ENCODE measurements at regions not wholly inside any gene's neighbourhood (a gene's known extent, or its start where the extent isn't known, plus 50 kb on each side); places are given as distances from the start of the nearest gene placed in this dataset.

DNA sequence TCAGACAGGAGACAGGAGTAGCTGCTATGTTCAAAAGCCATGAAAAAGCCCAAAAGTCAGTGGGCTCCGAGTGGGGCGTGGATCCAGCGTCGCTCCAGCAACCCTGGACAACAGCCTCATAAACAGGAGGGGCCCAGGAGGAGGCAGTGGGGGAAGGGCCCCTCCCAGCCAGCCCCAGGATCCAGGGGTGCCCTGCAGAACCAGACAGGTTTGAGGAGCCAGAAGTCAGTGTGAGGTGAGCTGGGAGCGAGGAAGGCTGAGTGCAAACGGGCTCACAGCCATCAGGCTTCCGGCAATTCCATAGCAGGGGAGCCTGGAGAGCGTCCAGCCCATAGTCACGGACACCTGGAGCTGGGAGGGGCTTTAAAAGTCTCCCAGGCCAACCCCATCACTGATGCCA is 217.7 kb downstream of the MN1 start:
- DNase-seq (ENCODE audit: low spot score, unreplicated experiment), result no peak
- H3K27ac Mint-ChIP-seq, result no peak overlapping the region
- no peaks in the 10 kb centered on the region for H3K36me3 Mint-ChIP-seq (ENCODE audit: insufficient read depth)
- H3K4me1 Mint-ChIP-seq (ENCODE audit: low read depth), result peaks cover 14% of the 10 kb centered on the region
- H3K27me3 Mint-ChIP-seq, result peaks cover 40% of the 10 kb centered on the region
- peaks cover under 1% of the 10 kb centered on the region for H3K9me3 Mint-ChIP-seq (ENCODE audit: low read depth)
- TF ChIP-seq, protein P1, sequence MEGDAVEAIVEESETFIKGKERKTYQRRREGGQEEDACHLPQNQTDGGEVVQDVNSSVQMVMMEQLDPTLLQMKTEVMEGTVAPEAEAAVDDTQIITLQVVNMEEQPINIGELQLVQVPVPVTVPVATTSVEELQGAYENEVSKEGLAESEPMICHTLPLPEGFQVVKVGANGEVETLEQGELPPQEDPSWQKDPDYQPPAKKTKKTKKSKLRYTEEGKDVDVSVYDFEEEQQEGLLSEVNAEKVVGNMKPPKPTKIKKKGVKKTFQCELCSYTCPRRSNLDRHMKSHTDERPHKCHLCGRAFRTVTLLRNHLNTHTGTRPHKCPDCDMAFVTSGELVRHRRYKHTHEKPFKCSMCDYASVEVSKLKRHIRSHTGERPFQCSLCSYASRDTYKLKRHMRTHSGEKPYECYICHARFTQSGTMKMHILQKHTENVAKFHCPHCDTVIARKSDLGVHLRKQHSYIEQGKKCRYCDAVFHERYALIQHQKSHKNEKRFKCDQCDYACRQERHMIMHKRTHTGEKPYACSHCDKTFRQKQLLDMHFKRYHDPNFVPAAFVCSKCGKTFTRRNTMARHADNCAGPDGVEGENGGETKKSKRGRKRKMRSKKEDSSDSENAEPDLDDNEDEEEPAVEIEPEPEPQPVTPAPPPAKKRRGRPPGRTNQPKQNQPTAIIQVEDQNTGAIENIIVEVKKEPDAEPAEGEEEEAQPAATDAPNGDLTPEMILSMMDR (IDR thresholded peaks at IDR 0.05; ENCODE audit: unreplicated experiment), result no peak
- no peak overlapping the region for H3K4me3 Mint-ChIP-seq (ENCODE audit: low read depth)

- no peak for DNase-seq (ENCODE audit: low spot score, unreplicated experiment)
- H3K4me1 Mint-ChIP-seq (ENCODE audit: low read depth), result peaks cover 16% of the 10 kb centered on the region
Observed at GRCh38 chr22:27585141-27585540, 216.4 kb downstream of the MN1 start.

GRCh38 chr22:27588268-27588667 is 213.3 kb downstream of the MN1 start:
- Mint-ChIP-seq H3K27ac (peak overlapping the region; percentile 94), H3K4me3 (ENCODE audit: low read depth) (no peak overlapping the region), H3K36me3 (ENCODE audit: insufficient read depth) (no peaks in the 10 kb centered on the region), H3K27me3 (peaks cover 15% of the 10 kb centered on the region), H3K9me3 (ENCODE audit: low read depth) (peaks cover 3% of the 10 kb centered on the region), H3K4me1 (ENCODE audit: low read depth) (peaks cover 28% of the 10 kb centered on the region)
- TF ChIP-seq, protein P1 (IDR thresholded peaks at IDR 0.05; ENCODE audit: unreplicated experiment), result no peak
- peak; percentile 40 for DNase-seq (ENCODE audit: low spot score, unreplicated experiment)

More at GRCh38 chr22:27585141-27585540, 216.4 kb downstream of the MN1 start:
- Mint-ChIP-seq H3K27ac (no peak overlapping the region), H3K9me3 (ENCODE audit: low read depth) (peaks cover 3% of the 10 kb centered on the region), H3K27me3 (peaks cover 32% of the 10 kb centered on the region), H3K4me3 (ENCODE audit: low read depth) (no peak overlapping the region), H3K36me3 (ENCODE audit: insufficient read depth) (no peaks in the 10 kb centered on the region)
- TF ChIP-seq, protein P1 (IDR thresholded peaks at IDR 0.05; ENCODE audit: unreplicated experiment), result no peak

- Mint-ChIP-seq H3K27me3 (peaks cover 15% of the 10 kb centered on the region), H3K27ac (peak overlapping the region; percentile 94), H3K9me3 (ENCODE audit: low read depth) (peaks cover 3% of the 10 kb centered on the region), H3K4me1 (ENCODE audit: low read depth) (peaks cover 28% of the 10 kb centered on the region), H3K4me3 (ENCODE audit: low read depth) (no peak overlapping the region), H3K36me3 (ENCODE audit: insufficient read depth) (no peaks in the 10 kb centered on the region)
- TF ChIP-seq, protein P1 (IDR thresholded peaks at IDR 0.05; ENCODE audit: unreplicated experiment), result no peak
- DNase-seq (ENCODE audit: low spot score, unreplicated experiment), result no peak
Observed at GRCh38 chr22:27588915-27589314, 212.6 kb downstream of the MN1 start.

DNA sequence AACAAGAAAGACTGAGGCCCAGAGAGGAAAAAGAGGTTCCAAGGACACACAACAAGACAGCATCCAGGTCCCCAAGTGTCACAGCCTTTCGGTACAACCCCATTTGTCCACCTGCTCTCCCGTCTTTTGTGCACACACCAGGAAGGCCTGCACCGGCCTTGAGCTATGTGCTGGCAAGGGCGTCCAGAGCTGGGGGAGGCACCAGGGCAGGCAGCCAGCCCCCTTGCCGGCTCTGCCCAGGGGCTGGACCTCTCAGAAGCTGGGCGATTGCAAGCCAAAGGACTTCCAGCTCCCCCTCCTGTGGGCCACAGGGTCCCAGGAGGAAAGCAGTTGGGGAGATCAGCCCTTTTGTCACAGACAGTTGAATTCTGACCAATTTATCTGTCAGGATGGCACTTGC is 210.5 kb downstream of the MN1 start:
- H3K27me3 Mint-ChIP-seq, result peaks cover 14% of the 10 kb centered on the region
- H3K9me3 Mint-ChIP-seq (ENCODE audit: low read depth), result peaks cover 3% of the 10 kb centered on the region
- DNase-seq (ENCODE audit: low spot score, unreplicated experiment), result no peak
- H3K36me3 Mint-ChIP-seq (ENCODE audit: insufficient read depth), result no peaks in the 10 kb centered on the region
- peaks cover 28% of the 10 kb centered on the region for H3K4me1 Mint-ChIP-seq (ENCODE audit: low read depth)
- no peak overlapping the region for H3K27ac Mint-ChIP-seq
- TF ChIP-seq, protein P1 (IDR thresholded peaks at IDR 0.05; ENCODE audit: unreplicated experiment), result no peak
- no peak overlapping the region for H3K4me3 Mint-ChIP-seq (ENCODE audit: low read depth)

Measured in progenitor cell of endocrine pancreas (in vitro differentiated cells).